ENCODE measurements at regions not wholly inside any gene's neighbourhood (a gene's known extent, or its start where the extent isn't known, plus 50 kb on each side); places are given as distances from the start of the nearest gene placed in this dataset.
A peak's percentile ranks its signal among the peaks of the same experiment; 100 is the strongest.

GRCh38 chr4:158995965-158996364, 106.9 kb upstream of the RAPGEF2 start:
- no peak overlapping the region for H3K27ac ChIP-seq
- no peaks in the 10 kb centered on the region for H3K27me3 ChIP-seq
- H3K9me3 ChIP-seq (ENCODE audit: low read depth): no peaks in the 10 kb centered on the region
- TF ChIP-seq EZH2phosphoT487 (IDR thresholded peaks at IDR 0.05; ENCODE audit: low read depth, severe bottlenecking, unreplicated experiment) (no peak), EZH2 (IDR thresholded peaks at IDR 0.05; ENCODE audit: borderline replicate concordance) (no peak), CTCF (IDR thresholded peaks at IDR 0.05; ENCODE audit: poor library complexity) (no peak)
- H3K36me3 ChIP-seq (replicated peaks; ENCODE audit: insufficient read depth, low read depth): no peaks in the 10 kb centered on the region
- DNase-seq (ENCODE audit: low spot score): no peak
- no peaks in the 10 kb centered on the region for H3K4me1 ChIP-seq (ENCODE audit: insufficient read depth)
- H2AFZ ChIP-seq: no peak overlapping the region
- no peaks in the 10 kb centered on the region for H3K79me2 ChIP-seq
- WGBS (ENCODE audit: low lambda C conversion rate, missing lambda C conversion rate): 80% methylated on average over 8 of the region's 8 CpGs
- H3K4me2 ChIP-seq: no peak overlapping the region
- H4K20me1 ChIP-seq (ENCODE audit: insufficient read depth, poor library complexity, severe bottlenecking): no peaks in the 10 kb centered on the region
- no peak overlapping the region for H3K4me3 ChIP-seq
- H3K9me2 ChIP-seq (replicated peaks; ENCODE audit: insufficient read depth): no peaks in the 10 kb centered on the region

GRCh38 chr4:158996669-158997074, 106.2 kb upstream of the RAPGEF2 start:
- Histone ChIP-seq H3K27ac (no peak overlapping the region), H4K20me1 (ENCODE audit: insufficient read depth, poor library complexity, severe bottlenecking) (no peaks in the 10 kb centered on the region), H3K4me1 (ENCODE audit: insufficient read depth) (no peaks in the 10 kb centered on the region), H3K9me2 (replicated peaks; ENCODE audit: insufficient read depth) (no peaks in the 10 kb centered on the region), H3K36me3 (replicated peaks; ENCODE audit: insufficient read depth, low read depth) (no peaks in the 10 kb centered on the region), H3K79me2 (no peaks in the 10 kb centered on the region), H3K9me3 (ENCODE audit: low read depth) (no peaks in the 10 kb centered on the region), H3K4me2 (no peak overlapping the region), H3K4me3 (no peak overlapping the region), H3K27me3 (no peaks in the 10 kb centered on the region), H2AFZ (no peak overlapping the region)
- 40% methylated on average over 3 of the region's 3 CpGs for WGBS (ENCODE audit: low lambda C conversion rate, missing lambda C conversion rate)
- no peak for TF ChIP-seq CTCF (IDR thresholded peaks at IDR 0.05; ENCODE audit: poor library complexity)
- no peak for TF ChIP-seq EZH2 (IDR thresholded peaks at IDR 0.05; ENCODE audit: borderline replicate concordance)
- TF ChIP-seq EZH2phosphoT487 (IDR thresholded peaks at IDR 0.05; ENCODE audit: low read depth, severe bottlenecking, unreplicated experiment): no peak
- DNase-seq (ENCODE audit: low spot score): peak; percentile 34

- no peak for DNase-seq (ENCODE audit: low spot score)
- no peaks in the 10 kb centered on the region for H3K27me3 ChIP-seq
- no peaks in the 10 kb centered on the region for H4K20me1 ChIP-seq (ENCODE audit: insufficient read depth, poor library complexity, severe bottlenecking)
- H3K9me3 ChIP-seq (ENCODE audit: low read depth): no peaks in the 10 kb centered on the region
- H3K4me1 ChIP-seq (ENCODE audit: insufficient read depth): no peaks in the 10 kb centered on the region
- H3K4me2 ChIP-seq: no peak overlapping the region
- H3K79me2 ChIP-seq: no peaks in the 10 kb centered on the region
- H2AFZ ChIP-seq: no peak overlapping the region
- 57% methylated on average over 4 of the region's 4 CpGs for WGBS (ENCODE audit: low lambda C conversion rate, missing lambda C conversion rate)
- no peak overlapping the region for H3K4me3 ChIP-seq
- no peaks in the 10 kb centered on the region for H3K36me3 ChIP-seq (replicated peaks; ENCODE audit: insufficient read depth, low read depth)
- H3K9me2 ChIP-seq (replicated peaks; ENCODE audit: insufficient read depth): no peaks in the 10 kb centered on the region
- TF ChIP-seq EZH2phosphoT487 (IDR thresholded peaks at IDR 0.05; ENCODE audit: low read depth, severe bottlenecking, unreplicated experiment): no peak
- TF ChIP-seq EZH2 (IDR thresholded peaks at IDR 0.05; ENCODE audit: borderline replicate concordance): no peak
- no peak for TF ChIP-seq CTCF (IDR thresholded peaks at IDR 0.05; ENCODE audit: poor library complexity)
- no peak overlapping the region for H3K27ac ChIP-seq
These were observed 105.1 kb upstream of the RAPGEF2 start for GRCh38 chr4:158997660-158998349.
